Activated naive CD8-positive, alpha-beta T cell treated with anti-CD3 and anti-CD28 coated beads, Interleukin-2, amount 50 U/mL, for 16 hours (primary cell): ENCODE measurements at regions not wholly inside any gene's neighbourhood (a gene's known extent, or its start where the extent isn't known, plus 50 kb on each side); places are given as distances from the start of the nearest gene placed in this dataset.
"Not testable (repeated sequence)": the region's sequence is repeated elsewhere in the genome, so short reads cannot be mapped to it uniquely, and the experiment has no call there.

Source experiments
- DNase-seq: peaks from one replicate; pipeline ENCODE4 v3.0.0-alpha.2; 2020; ENCODE audit warnings: low read depth, low spot score

GRCh38 chr18:76721207-76721996 lies 101.0 kb upstream of the ZNF236 start:
- DNase-seq = peak; percentile 21

DNA sequence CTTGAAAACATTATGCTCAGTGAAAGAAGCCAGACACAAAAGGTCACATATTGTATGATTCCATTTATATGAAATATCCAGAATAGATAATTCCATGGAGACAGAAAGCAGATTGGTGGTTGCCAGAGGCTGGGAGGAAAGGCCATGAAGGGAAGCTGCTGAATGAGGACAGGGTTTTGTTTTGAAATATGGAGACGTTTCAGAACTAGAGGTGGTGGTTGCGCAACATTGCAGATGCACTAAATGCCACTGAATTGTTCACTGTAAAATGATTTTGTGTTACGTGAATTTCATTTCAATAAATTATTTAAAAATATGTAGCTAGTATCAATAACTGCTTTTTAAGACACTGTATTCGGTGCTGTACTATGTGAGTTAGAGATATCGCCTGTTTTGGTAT lies 101.7 kb upstream of the ZNF236 start:
- DNase-seq = no peak

- no peak for DNase-seq
Observed at GRCh38 chr18:76715012-76715610, 107.2 kb upstream of the ZNF236 start.

GRCh38 chr18:76713432-76713831 lies 108.9 kb upstream of the ZNF236 start:
- no peak for DNase-seq

DNA sequence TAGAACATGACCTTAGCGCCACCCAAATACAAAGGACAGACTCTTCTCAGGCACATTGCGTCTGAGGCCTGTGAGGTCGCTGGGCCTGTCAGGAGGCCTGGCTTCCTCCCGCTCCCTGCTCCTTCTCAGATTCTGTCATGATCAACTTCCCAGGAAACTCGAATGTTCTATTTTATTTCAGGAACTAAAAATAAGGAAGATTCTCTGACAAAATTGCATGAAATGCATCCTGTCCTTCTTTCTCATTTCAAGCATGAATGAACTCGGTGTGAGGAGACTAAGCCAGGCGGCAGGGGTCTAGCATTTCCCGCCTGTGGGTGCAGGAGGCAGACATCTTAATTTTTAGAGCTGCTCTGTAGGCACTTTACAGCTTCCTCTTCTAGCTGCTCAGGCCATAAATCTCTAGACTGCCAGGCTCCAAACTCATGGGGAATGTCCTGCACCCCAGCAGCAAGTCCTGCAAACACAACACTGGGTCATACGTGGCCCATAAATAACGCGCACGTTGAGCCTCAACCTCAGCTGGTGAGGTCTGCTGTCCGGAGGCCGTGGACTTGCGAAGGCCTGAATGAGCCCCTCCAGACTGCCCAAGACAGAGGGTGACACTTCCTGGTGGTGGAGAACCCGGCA lies 109.7 kb upstream of the ZNF236 start:
- no peak for DNase-seq

DNA sequence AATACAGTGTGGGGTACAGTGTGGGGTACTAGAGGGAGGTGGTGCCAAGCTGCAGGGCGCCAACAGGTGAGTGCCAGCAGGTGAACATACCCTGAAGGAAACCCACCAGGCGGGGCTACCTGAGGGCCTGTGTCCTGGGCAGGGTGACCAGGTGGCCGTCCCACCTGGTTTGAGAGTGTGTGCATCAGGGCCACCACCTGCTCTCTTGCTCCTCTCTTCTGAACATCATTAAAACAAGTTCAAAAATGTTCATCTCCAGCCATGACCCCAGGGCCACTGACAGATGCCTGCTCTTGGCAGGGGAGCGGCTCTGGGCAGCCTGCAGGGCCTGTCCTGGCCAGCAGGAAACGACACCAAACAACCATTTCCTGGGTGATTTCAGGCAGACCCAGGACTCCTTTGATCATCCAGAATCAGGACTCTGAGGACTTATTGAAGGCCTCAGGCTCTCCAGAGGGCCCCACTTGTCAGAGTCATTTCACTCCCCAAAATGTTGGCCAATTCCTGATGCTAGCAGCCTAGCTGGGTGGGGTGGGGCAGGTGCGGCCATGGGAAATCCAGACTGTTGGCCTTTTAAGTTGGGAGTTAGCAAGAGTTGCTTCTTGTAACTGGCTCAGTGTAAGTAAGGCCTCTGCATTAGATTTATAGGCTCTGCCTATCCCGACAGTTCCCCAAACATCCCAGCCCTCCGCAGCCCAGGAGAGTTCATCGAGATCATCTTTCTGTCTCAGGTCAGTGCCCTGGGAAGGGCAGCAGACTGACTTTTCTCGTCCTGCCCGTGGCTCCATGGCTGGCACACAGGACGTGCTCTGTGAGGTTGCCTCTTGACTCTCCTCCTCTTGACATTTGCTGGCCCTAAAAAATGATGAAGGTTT lies 111.5 kb upstream of the ZNF236 start:
- no peak for DNase-seq

DNA sequence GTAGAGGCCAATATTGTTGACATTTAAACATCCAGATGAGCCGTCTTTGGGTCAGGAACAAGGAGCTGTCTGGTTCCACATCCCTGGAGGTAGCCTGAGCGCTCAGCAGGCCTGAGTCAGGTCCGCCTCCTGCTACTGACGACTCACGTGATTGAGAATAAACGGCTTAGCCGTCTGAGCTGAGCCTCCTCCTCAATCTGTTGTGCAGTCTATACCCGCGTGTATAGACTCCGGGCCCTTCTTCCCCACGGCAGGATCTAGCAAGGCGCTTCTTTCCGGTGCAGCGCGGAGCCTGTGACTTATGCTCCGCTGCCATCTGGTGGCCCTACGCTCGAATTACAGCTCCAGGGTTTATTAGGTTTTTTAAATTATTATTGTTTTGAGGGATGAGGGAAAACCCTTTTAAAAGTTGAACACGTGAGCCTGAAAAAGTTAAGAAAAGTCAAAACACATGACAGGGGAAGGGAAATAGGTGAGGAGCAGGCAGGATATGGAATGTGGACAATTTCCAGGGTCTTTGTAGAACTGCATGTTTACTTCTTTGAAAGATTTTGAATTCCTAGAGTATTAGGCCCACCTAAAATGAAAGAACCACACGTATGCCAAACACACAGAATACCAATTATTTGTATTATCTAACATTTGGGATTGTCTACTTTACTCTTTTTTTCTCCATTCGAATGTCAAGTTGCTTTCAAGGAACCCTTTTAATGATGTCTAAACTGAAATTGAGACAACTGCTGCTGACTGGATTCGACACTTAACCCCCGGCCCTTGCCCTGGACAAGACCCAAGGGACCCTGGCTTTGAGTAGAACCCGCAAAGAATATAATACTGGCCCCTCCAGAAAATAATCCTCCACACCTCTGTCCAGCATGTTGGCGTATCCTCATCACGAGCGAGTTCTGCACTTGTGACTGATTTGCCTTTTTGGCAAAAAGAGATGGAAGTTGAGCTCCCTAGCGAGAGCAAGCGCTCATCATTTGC lies 112.4 kb upstream of the ZNF236 start:
- peak; percentile 29 for DNase-seq

- DNase-seq = no peak
Observed at GRCh38 chr18:76708722-76709353, 113.5 kb upstream of the ZNF236 start.

GRCh38 chr18:76708071-76708721 lies 114.2 kb upstream of the ZNF236 start:
- no peak for DNase-seq

DNA sequence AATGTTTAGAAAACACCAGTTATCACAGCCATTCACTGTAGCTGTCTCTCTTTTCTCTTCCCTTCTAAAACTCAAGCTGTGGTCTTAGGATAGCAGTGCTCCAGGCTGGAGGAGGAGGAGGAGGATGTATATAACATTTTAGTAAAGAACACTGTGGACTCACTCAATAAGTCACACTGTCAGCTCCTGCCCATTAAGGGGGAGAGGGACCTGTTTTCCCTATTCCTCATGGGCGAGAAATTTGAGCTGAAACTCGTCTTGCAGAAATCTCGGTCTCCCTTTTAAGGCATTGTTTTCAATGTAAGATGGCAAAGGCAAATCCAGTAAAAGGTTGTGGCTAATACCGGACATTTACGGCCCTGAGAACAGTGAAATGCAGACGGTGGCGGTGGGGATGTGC lies 114.8 kb upstream of the ZNF236 start:
- DNase-seq = no peak

DNA sequence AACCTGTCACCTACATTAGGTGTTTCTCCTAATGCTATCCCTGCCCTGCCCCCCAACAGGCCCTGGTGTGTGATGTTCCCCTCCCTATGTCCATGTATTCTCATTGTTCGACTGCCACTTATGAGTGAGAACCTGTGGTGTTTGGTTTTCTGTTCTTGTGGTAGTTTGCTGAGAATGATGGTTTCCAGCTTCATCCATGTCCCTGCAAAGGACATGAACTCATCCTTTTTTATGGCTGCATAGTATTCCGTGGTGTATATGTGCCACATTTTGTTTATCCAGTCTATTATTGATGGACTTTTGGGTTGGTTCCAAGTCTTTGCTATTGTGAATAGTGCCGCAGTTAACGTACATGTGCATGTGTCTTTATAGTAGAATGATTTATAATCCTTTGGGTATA lies 117.8 kb upstream of the ZNF236 start:
- not testable (repeated sequence) for DNase-seq

GRCh38 chr18:76699923-76700322 lies 122.4 kb upstream of the ZNF236 start:
- DNase-seq = no peak

DNA sequence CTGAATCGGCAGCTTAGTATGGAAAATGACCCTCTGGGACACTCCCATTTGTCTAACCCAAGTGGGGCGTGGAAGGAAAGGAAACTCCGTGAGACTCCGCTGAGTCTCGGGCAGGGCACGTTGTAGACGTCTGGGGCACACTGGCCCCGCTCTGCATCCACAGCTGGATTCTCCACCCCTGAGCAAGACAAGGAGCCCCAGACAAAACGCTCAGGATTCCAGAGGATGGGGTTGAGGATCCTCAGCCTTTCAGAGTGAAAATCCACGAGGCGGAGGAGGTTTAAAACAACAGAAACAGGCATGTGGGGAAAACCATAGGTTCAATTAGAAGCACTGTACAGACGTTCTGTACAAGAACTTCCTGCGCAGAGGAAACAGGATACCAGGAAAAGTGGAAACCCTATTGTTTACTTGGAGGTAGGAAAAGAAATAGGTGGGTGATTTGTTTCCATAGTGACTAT lies 124.9 kb upstream of the ZNF236 start:
- DNase-seq = no peak

- DNase-seq = no peak
Observed at GRCh38 chr18:76691800-76692199, 130.6 kb upstream of the ZNF236 start.

DNA sequence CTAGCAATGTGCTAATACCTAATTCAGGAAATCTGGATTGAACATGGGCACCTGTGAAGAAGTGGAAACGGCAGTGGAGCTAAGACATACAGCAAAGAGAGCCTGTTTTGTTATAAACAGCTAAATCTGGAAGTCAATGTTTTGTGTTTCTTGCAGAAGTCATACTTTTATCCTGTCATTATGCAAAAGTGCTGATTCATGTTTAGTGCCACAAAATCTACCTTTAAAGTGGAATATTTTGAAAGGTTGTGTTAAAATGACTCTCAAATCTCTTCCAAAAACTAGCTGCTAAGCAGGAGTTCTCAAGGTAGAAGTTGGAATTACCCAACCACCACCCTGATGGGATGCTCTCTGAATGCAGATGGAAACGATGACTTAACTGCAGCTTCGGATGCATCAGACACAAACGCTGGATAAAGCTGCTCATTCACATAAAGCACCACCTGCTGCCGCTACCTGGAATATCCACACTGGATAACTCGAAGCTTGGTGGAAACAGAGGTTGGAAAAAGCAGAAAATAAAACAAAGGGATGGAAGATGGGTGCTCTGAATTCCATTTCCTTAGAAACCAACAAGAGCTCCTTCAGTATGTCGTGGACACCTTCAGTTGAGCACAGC lies 132.6 kb upstream of the ZNF236 start:
- no peak for DNase-seq

- DNase-seq = no peak
Observed at GRCh38 chr18:76688724-76689472, 133.5 kb upstream of the ZNF236 start.

DNA sequence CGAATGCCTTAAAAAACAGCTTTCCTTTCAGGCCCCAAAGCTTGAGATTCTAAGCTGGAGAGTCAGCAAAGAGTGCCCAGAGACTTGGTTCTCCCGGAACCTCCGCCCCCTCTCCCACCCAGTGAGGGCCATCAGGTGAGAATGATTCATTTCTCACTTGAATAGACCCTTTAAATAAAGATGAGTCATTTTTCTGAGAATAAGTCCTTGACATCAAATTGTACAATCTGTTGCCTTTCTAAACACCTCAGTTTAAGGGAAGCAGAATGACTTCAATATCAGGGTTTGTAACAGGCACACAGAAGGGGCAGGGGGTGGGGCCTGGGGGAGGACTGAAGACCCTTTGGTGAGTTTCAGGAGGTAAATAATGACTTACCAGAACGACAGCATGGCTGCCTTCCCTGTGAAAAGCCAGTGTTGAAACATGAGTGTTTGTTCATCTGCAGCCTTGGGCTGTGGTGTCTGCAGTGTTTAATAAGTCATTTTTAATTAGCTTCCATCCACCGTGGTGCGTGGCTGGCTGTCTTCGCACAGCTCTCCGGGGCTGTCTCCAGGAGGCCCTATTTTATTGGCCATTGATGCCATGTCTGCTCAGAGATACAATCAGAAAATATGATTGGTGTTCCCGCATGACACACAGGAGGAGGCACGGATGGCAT lies 134.9 kb upstream of the ZNF236 start:
- DNase-seq = no peak

DNA sequence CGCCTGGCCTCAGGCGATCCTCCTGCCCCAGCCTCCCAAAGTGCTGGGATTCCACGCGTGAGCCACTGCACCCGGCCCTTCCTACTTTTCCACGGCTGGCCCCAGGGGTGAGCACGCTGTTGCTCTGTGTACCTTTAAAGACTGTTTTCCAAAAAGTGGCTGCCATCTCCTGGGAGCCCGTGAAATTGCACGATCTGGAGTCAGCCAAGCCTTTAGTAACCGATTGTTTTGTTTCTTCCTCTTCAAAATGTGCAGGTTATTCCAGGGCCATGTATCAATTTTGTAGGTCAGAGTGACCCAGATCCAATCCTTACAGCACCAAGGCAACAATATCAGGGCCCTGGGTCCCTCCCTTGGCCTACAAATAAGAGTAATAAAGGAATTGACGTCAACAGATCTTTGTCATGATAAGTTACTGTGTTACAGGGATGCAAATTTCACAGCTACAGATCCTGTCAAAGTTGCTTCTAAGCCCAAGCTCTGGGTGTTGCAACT lies 135.6 kb upstream of the ZNF236 start:
- no peak for DNase-seq
